HAP-1 (cell line): ENCODE measurements at regions not wholly inside any gene's neighbourhood (a gene's known extent, or its start where the extent isn't known, plus 50 kb on each side); places are given as distances from the start of the nearest gene placed in this dataset.
A peak's percentile ranks its signal among the peaks of the same experiment; 100 is the strongest.
"Not testable (repeated sequence)": the region's sequence is repeated elsewhere in the genome, so short reads cannot be mapped to it uniquely, and the experiment has no call there.

Experiments used
- DNase-seq, 2 experiments: peaks; one replicate each; pipeline ENCODE4 v3.0.0-alpha.2; 2016 to 2020; ENCODE audit warnings: low spot score in 2 of 2
- H3K27me3 ChIP-seq: fragments of 250-450 bp; sonication (Bioruptor Pico); 2 replicates; pipeline ENCODE4 v1.5.1; 2020; ENCODE audit warnings: low read depth, mild to moderate bottlenecking, moderate library complexity
- H3K36me3 ChIP-seq: fragments of 250-450 bp; sonication (Bioruptor Pico); replicated peaks from 2 replicates; pipeline ENCODE4 v1.5.1; 2020; ENCODE audit warnings: mild to moderate bottlenecking
- H3K4me1 ChIP-seq: fragments of 250-450 bp; sonication (Bioruptor Pico); 2 replicates; pipeline ENCODE4 v1.5.1; 2020; ENCODE audit warnings: mild to moderate bottlenecking
- H3K4me3 ChIP-seq: fragments of 250-450 bp; sonication (Bioruptor Pico); 2 replicates; pipeline ENCODE4 v1.5.1; 2020; ENCODE audit warnings: mild to moderate bottlenecking, moderate library complexity
- H3K9me3 ChIP-seq: fragments of 250-450 bp; sonication (Bioruptor Pico); 2 replicates; pipeline ENCODE4 v1.5.1; 2020; ENCODE audit warnings: mild to moderate bottlenecking, moderate library complexity
- in situ Hi-C: fragments of 300-500 bp; cut with MboI; formaldehyde crosslinking; loops from 3 replicates; pipeline ENCODE4 v1.14.3; 2020; ENCODE audit warnings: low sequenced_read_pairs, inconsistent platforms, mixed read lengths

GRCh38 chr4:112061207-112061817, 83.9 kb upstream of the FAM241A start:
- no peak overlapping the region for H3K4me3 ChIP-seq
- peaks cover 16% of the 10 kb centered on the region for H3K27me3 ChIP-seq
- no peaks in the 10 kb centered on the region for H3K36me3 ChIP-seq
- no peaks in the 10 kb centered on the region for H3K9me3 ChIP-seq
- H3K4me1 ChIP-seq: no peaks in the 10 kb centered on the region
- in situ Hi-C loops: no loop called here
- no peak for DNase-seq

- peaks cover 10% of the 10 kb centered on the region for H3K27me3 ChIP-seq
- no peaks in the 10 kb centered on the region for H3K4me1 ChIP-seq
- no peak overlapping the region for H3K4me3 ChIP-seq
- no peak for DNase-seq
- no peaks in the 10 kb centered on the region for H3K9me3 ChIP-seq
- H3K36me3 ChIP-seq: no peaks in the 10 kb centered on the region
- in situ Hi-C loops: no loop called here
Observed at GRCh38 chr4:112063260-112063659, 82.0 kb upstream of the FAM241A start.

DNA sequence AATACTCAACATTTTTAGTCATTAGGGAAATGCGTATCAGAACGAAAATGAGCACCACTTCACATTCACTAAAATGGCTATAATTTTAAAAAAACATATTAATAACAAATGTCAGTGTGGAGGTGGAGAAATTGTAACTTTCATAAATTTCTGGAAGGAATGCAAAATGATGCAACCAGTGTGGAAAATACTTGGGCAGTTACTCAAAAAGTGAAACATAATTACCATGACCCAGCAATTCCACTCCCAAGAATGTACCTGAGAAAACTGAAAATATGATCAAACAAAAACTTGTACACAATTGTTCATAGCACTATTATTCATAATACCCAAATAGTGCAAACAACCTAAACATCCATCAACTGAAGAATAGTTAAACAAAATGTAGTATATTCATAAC, 76.1 kb upstream of the FAM241A start:
- no peak overlapping the region for H3K4me3 ChIP-seq
- no peaks in the 10 kb centered on the region for H3K9me3 ChIP-seq
- no peaks in the 10 kb centered on the region for H3K36me3 ChIP-seq
- no peaks in the 10 kb centered on the region for H3K4me1 ChIP-seq
- DNase-seq: no peak
- peaks cover 9% of the 10 kb centered on the region for H3K27me3 ChIP-seq
- in situ Hi-C loops: no loop called here

GRCh38 chr4:112073181-112073580, 72.1 kb upstream of the FAM241A start:
- in situ Hi-C loops: no loop called here
- H3K27me3 ChIP-seq: peaks cover 8% of the 10 kb centered on the region
- H3K4me3 ChIP-seq: no peak overlapping the region
- H3K4me1 ChIP-seq: no peaks in the 10 kb centered on the region
- no peak for DNase-seq
- no peaks in the 10 kb centered on the region for H3K9me3 ChIP-seq
- no peaks in the 10 kb centered on the region for H3K36me3 ChIP-seq

- in situ Hi-C loops: no loop called here
- Histone ChIP-seq H3K36me3 (no peaks in the 10 kb centered on the region), H3K9me3 (no peaks in the 10 kb centered on the region), H3K27me3 (peaks cover 5% of the 10 kb centered on the region), H3K4me3 (no peak overlapping the region), H3K4me1 (no peaks in the 10 kb centered on the region)
- peak; percentile 58 for DNase-seq
Observed at GRCh38 chr4:112075129-112075753, 70.0 kb upstream of the FAM241A start.

- DNase-seq: no peak
- no peaks in the 10 kb centered on the region for H3K36me3 ChIP-seq
- no peaks in the 10 kb centered on the region for H3K9me3 ChIP-seq
- H3K27me3 ChIP-seq: peaks cover under 1% of the 10 kb centered on the region; the same call in 1 of the 2 replicates
- no peak overlapping the region for H3K4me3 ChIP-seq
- in situ Hi-C loops: no loop called here
- H3K4me1 ChIP-seq: 0 out of 2 replicates have a peak, but pooled peaks cover 2% of the 10 kb centered on the region
Observed at GRCh38 chr4:112075906-112076305, 69.3 kb upstream of the FAM241A start.

- Histone ChIP-seq H3K9me3 (no peaks in the 10 kb centered on the region), H3K36me3 (no peaks in the 10 kb centered on the region), H3K27me3 (no peaks in the 10 kb centered on the region), H3K4me3 (no peak overlapping the region), H3K4me1 (0 out of 2 replicates have a peak, but pooled peaks cover 2% of the 10 kb centered on the region)
- in situ Hi-C loops: no loop called here
- DNase-seq: no peak
Observed at GRCh38 chr4:112076919-112077608, 68.2 kb upstream of the FAM241A start.

- Histone ChIP-seq H3K27me3 (no peaks in the 10 kb centered on the region), H3K9me3 (no peaks in the 10 kb centered on the region), H3K4me1 (0 out of 2 replicates have a peak, but pooled peaks cover 2% of the 10 kb centered on the region), H3K36me3 (no peaks in the 10 kb centered on the region), H3K4me3 (no peak overlapping the region)
- DNase-seq: no peak
- in situ Hi-C loops: no loop called here
Observed at GRCh38 chr4:112077743-112078142, 67.5 kb upstream of the FAM241A start.

DNA sequence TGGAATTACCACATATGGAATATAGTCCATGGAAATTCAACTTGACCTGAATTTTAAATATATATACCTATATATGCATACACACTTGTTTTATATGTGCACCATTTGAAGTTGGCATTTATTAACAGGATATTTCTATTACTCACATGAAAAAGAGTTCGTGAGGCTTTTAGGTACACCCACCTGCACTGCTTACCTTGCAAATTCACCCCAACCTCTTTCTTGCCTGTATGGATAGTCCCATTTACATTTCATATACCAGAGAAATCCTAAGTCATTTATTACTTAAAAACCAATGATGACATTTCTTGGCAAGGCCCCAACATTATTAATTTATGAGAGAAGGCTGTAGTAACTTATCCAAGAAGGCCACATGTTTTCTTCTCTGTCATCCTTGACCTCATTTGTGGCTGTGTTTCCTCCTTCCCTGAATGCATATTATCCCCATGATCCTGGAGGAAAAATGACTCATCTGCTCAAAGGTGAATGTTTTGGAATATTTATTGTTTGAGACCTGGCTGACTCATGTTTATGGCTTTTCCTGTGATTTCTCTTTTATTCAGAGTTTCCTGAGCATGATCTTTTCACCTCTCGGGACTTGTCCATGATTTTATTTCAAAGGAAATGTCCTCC, 62.2 kb upstream of the FAM241A start:
- H3K4me3 ChIP-seq: no peak overlapping the region
- in situ Hi-C loops: no loop called here
- 0 out of 2 replicates have a peak, but pooled peaks cover 2% of the 10 kb centered on the region for H3K4me1 ChIP-seq
- DNase-seq: no peak
- H3K27me3 ChIP-seq: no peaks in the 10 kb centered on the region
- H3K9me3 ChIP-seq: no peaks in the 10 kb centered on the region
- H3K36me3 ChIP-seq: no peaks in the 10 kb centered on the region

GRCh38 chr4:112083587-112084347, 61.5 kb upstream of the FAM241A start:
- in situ Hi-C loops: no loop called here
- H3K27me3 ChIP-seq: no peaks in the 10 kb centered on the region
- H3K36me3 ChIP-seq: no peaks in the 10 kb centered on the region
- H3K4me1 ChIP-seq: 0 out of 2 replicates have a peak, but pooled peaks cover 2% of the 10 kb centered on the region
- H3K4me3 ChIP-seq: no peak overlapping the region
- H3K9me3 ChIP-seq: no peaks in the 10 kb centered on the region
- DNase-seq: no peak

DNA sequence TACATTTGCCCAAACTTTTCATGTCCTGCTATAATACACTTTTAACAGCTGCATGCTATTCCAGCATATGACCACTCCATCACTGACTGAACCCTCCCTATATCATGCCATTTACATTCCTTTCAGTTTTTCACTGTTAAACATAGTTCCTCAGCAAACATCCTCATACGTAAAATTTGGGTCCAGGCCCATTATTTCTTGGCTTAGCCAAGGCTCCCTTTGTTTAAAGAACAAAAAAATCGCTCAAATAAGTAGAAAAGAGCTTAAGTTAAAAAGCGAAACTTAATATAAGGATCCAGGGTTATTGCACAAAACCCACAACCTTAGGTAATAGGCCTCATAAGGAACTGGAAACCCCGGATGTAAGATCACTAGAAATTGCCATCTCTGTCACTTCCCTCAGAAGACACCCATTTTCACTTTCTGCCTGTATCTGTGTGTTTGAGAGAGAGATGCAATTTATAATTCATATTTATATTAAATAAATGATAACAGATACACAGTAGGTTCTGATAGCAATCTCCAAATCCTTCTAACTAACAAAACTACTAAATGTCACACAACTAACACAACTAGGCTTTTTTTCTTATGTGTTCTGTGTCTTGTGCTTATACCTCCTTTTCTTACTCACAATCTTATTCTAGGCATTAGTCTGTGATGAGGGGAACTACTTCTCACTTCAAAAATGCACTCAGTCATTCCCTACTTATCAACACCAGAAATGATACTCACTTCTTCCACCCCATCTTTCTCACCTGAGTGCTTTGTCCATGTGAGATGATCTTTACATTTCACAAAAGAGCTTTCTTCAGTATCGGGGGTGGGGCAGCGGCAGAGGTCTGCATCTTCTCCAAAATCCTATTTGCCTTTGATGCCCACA, 59.9 kb upstream of the FAM241A start:
- H3K9me3 ChIP-seq: no peaks in the 10 kb centered on the region
- H3K27me3 ChIP-seq: no peaks in the 10 kb centered on the region
- in situ Hi-C loops: no loop called here
- no peak overlapping the region for H3K4me3 ChIP-seq
- no peak for DNase-seq
- no peaks in the 10 kb centered on the region for H3K36me3 ChIP-seq
- H3K4me1 ChIP-seq: 0 out of 2 replicates have a peak, but pooled peaks cover 1% of the 10 kb centered on the region

- H3K4me1 ChIP-seq: no peaks in the 10 kb centered on the region
- H3K4me3 ChIP-seq: no peak overlapping the region
- no peak for DNase-seq
- in situ Hi-C loops: no loop called here
- no peaks in the 10 kb centered on the region for H3K9me3 ChIP-seq
- H3K27me3 ChIP-seq: no peaks in the 10 kb centered on the region
- H3K36me3 ChIP-seq: no peaks in the 10 kb centered on the region
Observed at GRCh38 chr4:112086036-112086434, 59.2 kb upstream of the FAM241A start.

DNA sequence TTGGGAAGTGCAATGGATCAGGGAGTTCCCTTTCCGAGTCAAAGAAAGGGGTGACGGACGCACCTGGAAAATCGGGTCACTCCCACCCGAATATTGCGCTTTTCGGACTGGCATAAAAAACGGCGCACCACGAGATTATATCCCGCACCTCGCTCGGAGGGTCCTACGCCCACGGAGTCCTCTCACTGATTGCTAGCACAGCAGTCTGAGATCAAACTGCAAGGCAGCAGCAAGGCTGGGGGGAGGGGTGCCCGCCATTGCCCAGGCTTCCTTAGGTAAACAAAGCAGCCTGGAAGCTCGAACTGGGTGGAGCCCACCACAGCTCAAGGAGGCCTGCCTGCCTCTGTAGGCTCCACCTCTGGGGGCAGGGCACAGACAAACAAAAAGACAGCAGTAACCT, 58.6 kb upstream of the FAM241A start:
- H3K4me3 ChIP-seq, H3K36me3 ChIP-seq, H3K27me3 ChIP-seq, H3K4me1 ChIP-seq, H3K9me3 ChIP-seq, in situ Hi-C loops: not testable (repeated sequence)
- peak in 1 of 2 experiments; percentile 34 for DNase-seq
